HT1080 (cell line): ENCODE measurements at regions not wholly inside any gene's neighbourhood (a gene's known extent, or its start where the extent isn't known, plus 50 kb on each side); places are given as distances from the start of the nearest gene placed in this dataset.

ENCODE experiments used
- DNase-seq: peaks from one replicate; pipeline ENCODE4 v3.0.0-alpha.2; 2015; ENCODE audit warnings: low read depth

DNA sequence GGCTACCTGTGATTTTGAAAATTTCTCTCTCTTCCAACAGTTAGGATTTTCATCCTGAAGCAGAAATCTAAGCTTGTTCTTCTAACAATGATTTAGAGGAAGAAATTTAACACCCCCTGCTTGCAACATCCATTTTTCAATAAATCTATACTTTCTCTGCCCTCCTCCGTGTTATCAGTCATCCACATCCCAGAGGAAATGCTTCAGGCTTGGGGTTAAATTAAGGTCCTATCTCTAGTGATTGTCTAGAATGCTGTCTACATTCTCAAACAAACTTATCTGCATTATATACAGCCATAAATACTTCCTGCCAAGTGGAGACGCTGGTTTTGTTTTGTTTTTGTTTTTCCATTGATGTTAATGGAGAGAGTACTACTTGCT, 371.0 kb downstream of the CSNK1G3 start:
- DNase-seq, result no peak

- DNase-seq, result no peak
These were observed 370.5 kb downstream of the CSNK1G3 start for GRCh38 chr5:123882319-123882964.

DNA sequence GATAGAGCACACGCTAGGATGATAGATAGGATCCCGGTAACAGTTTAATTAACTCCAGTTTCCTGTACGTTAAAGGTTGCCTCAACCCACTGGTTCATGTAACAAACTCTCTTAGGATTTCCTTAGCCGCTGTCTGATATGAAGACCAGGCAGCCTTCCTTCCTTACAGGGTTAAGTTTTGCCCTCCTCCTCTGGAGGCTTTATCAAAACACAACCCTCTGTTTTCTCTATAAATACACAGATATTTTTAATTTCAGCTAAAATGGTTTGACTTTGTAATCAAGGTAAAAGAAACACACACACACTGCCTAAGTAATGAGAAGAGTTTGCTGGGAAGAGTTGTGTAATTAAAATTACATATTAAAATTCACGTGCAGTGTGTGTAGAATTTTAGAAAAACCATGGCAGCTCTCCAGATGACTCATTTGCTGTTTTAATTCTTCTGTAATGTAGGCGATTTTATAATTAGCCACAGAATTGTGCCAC, 369.8 kb downstream of the CSNK1G3 start:
- no peak for DNase-seq

GRCh38 chr5:123880875-123881274, 368.9 kb downstream of the CSNK1G3 start:
- DNase-seq, result no peak

- no peak for DNase-seq
These were observed 367.1 kb downstream of the CSNK1G3 start for GRCh38 chr5:123879071-123879470.

GRCh38 chr5:123876276-123876790, 364.4 kb downstream of the CSNK1G3 start:
- no peak for DNase-seq

GRCh38 chr5:123875561-123876275, 363.7 kb downstream of the CSNK1G3 start:
- DNase-seq, result no peak

DNA sequence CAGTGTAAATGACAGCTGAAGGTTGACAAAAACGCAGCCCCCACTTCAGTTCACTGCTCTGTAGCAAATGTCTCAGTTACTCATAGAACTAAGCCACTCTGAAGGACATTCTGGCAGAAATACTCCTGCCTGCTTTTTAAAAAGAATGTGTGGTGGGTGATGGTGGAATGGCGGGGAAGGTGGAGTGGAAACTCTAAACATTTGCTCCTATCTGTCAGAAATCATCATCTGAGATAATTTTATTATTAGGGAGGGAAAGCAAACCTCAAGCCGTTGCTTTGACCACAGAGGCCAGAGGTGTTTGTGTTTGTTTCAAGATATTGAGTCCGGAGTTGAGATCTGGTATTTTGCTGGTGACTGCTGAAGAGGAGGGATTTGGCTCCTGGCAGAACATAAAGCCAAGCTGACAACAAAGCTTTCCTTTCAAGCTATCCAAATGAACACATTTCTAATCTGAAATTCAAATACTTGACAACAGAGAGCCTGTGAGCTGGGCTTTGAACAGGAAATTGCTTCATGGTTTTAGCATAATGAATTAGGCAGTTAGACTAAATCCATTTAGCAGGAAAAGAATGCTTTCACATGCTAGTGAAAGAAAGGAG, 362.7 kb downstream of the CSNK1G3 start:
- no peak for DNase-seq

GRCh38 chr5:123873846-123874245, 361.9 kb downstream of the CSNK1G3 start:
- no peak for DNase-seq

DNA sequence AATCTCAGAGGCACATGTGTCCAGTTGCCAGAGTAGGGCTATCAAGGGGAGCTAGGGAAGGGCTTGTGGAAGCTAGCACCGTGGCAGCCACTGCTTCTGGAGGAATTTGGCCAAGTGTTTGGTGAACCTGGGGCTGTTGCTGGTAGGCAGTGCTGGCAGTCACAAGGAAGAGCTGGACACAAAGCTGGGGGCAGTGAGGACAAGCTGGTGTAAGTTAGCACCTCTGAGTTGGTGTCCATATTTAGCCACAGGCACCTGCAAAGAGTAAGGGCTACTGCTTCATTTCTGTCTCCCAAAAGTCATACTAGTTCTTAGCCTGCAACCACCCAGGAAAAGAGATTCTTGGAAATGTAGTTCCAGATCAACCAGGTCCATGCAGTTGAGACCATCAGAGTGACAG, 359.4 kb downstream of the CSNK1G3 start:
- DNase-seq, result no peak

- DNase-seq, result no peak
These were observed 356.9 kb downstream of the CSNK1G3 start for GRCh38 chr5:123868881-123869280.

GRCh38 chr5:123868267-123868666, 356.3 kb downstream of the CSNK1G3 start:
- no peak for DNase-seq

- peak; percentile 42 for DNase-seq
These were observed 353.7 kb downstream of the CSNK1G3 start for GRCh38 chr5:123865641-123866040.

DNA sequence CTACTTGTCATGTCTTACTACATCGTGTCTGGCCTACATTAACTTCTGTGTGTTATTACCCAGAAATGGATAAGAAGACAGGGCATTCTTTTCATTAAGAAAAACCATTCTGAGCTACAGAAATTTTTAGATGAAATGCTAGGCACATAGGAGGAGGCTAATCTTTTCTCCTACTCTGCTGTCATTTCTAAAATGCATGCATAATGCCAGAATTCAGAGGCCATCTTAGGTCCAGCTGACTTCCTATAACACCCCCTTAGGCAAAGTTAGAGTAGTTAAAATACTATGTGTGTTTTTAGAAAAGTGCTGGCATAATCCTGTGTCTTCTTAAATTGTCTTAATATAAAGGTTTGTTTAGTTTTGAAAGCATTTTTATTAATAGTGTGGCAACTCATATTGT, 352.6 kb downstream of the CSNK1G3 start:
- DNase-seq, result no peak

DNA sequence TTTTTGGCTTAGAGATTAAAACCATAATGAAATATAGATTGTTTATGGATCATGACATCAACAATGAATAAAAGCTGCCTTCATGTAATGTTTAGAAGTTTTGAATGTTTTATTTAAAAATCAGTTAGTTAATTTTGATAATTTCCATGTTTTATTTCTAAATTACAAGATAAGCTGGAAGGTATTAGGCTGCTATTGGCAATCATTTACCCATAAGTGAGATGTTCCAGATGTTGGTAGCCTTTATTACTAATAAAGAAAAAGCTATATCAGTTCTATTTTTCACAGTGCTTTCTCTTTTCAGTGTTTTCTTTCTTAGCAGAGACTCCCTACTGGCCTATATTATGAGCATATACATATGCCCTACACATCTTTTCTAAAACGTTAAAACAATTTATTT, 347.0 kb downstream of the CSNK1G3 start:
- no peak for DNase-seq

GRCh38 chr5:123856766-123857165, 344.8 kb downstream of the CSNK1G3 start:
- no peak for DNase-seq

DNA sequence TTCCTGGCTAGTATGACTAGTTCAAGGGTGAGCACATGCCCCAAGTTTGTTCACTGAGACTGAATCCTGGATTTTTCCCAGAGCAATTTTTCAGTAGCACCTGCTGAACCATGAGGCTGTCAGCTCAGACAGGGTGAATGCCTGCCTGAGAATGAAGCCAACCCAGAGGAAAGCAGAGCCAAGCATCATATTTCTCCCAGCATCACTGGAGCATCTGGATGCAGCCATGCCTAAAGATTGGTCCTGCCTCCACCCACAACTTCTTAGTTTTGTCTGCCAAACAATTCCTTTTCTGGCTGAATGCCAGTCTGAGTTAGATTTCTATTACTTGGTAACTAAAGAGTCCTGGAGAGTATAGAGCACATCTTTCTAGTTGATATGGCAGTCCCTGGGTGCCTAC, 343.6 kb downstream of the CSNK1G3 start:
- DNase-seq, result no peak

GRCh38 chr5:123845356-123846100, 333.6 kb downstream of the CSNK1G3 start:
- no peak for DNase-seq

GRCh38 chr5:123844873-123845272, 332.9 kb downstream of the CSNK1G3 start:
- no peak for DNase-seq

DNA sequence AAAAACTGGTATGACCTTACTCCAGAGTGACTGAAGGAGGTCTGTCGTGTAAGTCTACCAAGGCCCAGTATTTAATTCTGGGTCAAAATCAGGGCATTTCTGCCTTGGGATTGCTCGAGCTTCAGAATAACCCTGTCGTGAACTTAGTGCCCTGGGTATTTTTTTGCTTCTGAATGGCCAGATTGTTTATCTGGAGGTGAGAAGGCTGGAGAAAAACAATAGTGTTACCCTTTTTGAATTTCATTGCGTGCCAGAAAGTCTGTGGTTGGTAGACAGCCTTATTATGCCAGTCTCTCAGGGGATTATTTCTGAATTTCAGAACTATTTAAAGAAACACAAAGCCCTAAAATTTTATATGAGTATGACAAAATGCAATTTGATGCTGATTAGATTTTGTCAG, 323.4 kb downstream of the CSNK1G3 start:
- no peak for DNase-seq

DNA sequence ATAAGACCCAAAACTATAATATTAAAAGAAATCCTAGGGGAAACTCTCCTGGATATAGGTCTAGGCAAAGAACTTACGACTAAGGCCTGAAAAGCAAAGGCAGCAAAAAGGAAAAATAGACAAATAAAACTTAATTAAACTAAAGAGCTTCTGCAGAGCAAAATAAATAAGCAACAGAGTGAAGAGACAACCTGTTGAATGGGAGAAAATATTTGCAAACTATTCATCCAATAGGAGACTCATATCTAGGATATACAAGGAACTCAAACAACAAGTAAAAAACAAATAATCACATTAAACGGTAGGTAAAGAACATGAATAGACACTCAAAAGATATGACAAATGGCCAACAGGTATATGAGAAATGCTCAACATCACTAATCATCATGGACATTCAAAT, 318.6 kb downstream of the CSNK1G3 start:
- DNase-seq, result no peak

- DNase-seq, result no peak
These were observed 315.8 kb downstream of the CSNK1G3 start for GRCh38 chr5:123827811-123828210.
